ENCODE measurements at regions not wholly inside any gene's neighbourhood (a gene's known extent, or its start where the extent isn't known, plus 50 kb on each side); places are given as distances from the start of the nearest gene placed in this dataset.
"Not testable (repeated sequence)": the region's sequence is repeated elsewhere in the genome, so short reads cannot be mapped to it uniquely, and the experiment has no call there.

DNA sequence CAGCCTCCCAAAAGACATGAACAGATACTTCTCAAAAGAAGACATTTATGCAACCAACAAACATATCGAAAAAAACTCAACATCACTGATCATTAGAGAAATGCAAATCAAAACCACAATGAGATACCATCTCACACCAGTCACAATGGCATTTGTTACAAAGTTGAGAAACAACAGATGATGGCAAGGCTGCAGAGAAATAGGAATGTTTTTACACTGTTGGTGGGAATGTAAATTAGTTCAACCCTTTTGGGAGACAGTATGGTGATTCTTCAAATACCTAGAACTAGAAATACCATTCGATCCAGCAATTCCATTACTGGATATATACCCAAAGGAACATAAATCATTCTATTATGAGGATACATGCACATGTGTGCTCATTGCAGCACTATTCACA lies 1349.2 kb upstream of the GJE1 start:
- H3K4me1 ChIP-seq (ENCODE audit: control insufficient read depth in 1 of 2, extremely low read depth in 1 of 2, insufficient read depth in 2 of 2, low read length in 2 of 2); DNase-seq; H3K27me3 ChIP-seq (replicated peaks in 1 of 2; ENCODE audit: control insufficient read depth in 2 of 2, extremely low read depth in 1 of 2, insufficient read depth in 2 of 2, low read length in 1 of 2); H3K9me3 ChIP-seq; H3K27me3 Mint-ChIP-seq; H3K27ac Mint-ChIP-seq; H3K36me3 Mint-ChIP-seq; H3K4me3 ChIP-seq (ENCODE audit: control insufficient read depth in 1 of 2, extremely low read depth in 1 of 2, low read length in 1 of 2); POLR2A ChIA-PET; H3K27ac ChIP-seq (ENCODE audit: low read length); H3K4me1 Mint-ChIP-seq; H3K36me3 ChIP-seq (ENCODE audit: control insufficient read depth in 2 of 2, extremely low read depth in 1 of 2, insufficient read depth in 1 of 2, low read length in 1 of 2); H3K4me3 Mint-ChIP-seq; CTCF ChIA-PET; ATAC-seq (replicated peaks in 1 of 4); H3K9me3 Mint-ChIP-seq: not testable (repeated sequence)
- WGBS (ENCODE audit: insufficient coverage): no CpG with 5 or more reads among the region's 2 CpGs

DNA sequence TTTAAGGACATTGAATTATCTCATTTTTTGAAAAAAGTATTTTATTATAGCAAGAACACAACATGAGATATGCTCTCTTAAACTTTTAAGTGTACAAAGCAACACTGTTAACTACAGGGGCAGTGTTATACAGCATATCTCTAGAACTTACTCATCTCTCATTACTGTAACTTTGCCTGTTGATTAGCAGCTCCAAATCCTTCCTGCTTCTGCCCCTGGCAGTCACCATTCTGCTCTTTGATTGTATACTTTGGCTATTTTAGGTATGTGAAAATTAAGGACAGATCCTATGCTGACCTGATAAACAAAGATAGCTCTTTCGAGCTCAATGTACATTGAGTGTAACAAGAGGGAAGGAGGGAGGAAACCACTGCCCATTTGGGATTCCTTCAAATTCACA lies 1349.8 kb upstream of the GJE1 start:
- ATAC-seq (replicated peaks in 1 of 4) (no peak), DNase-seq (no peak)
- no peaks in the 10 kb centered on the region for H3K9me3 Mint-ChIP-seq
- Histone ChIP-seq H3K4me3 (ENCODE audit: control insufficient read depth in 1 of 2, extremely low read depth in 1 of 2, low read length in 1 of 2) (no peak overlapping the region), H3K9me3 (no peaks in the 10 kb centered on the region), H3K36me3 (ENCODE audit: control insufficient read depth in 2 of 2, extremely low read depth in 1 of 2, insufficient read depth in 1 of 2, low read length in 1 of 2) (no peaks in the 10 kb centered on the region), H3K4me1 (ENCODE audit: control insufficient read depth in 1 of 2, extremely low read depth in 1 of 2, insufficient read depth in 2 of 2, low read length in 2 of 2) (no peaks in the 10 kb centered on the region), H3K27me3 (replicated peaks in 1 of 2; ENCODE audit: control insufficient read depth in 2 of 2, extremely low read depth in 1 of 2, insufficient read depth in 2 of 2, low read length in 1 of 2) (no peaks in the 10 kb centered on the region), H3K27ac (ENCODE audit: low read length) (no peak overlapping the region)
- no peaks in the 10 kb centered on the region for H3K4me1 Mint-ChIP-seq
- WGBS (ENCODE audit: insufficient coverage): no CpG with 5 or more reads among the region's 1 CpG
- ChIA-PET CTCF (interaction anchor here in 1 of 2 donors (0.5 kb wide), 1 partner anchor 28 kb away, joined by 3 read pairs; no protein-coding TSS in a partner anchor), POLR2A (no interaction called here)
- no peak overlapping the region for H3K4me3 Mint-ChIP-seq
- no peaks in the 10 kb centered on the region for H3K27me3 Mint-ChIP-seq
- H3K27ac Mint-ChIP-seq: no peak overlapping the region
- H3K36me3 Mint-ChIP-seq: no peaks in the 10 kb centered on the region

DNA sequence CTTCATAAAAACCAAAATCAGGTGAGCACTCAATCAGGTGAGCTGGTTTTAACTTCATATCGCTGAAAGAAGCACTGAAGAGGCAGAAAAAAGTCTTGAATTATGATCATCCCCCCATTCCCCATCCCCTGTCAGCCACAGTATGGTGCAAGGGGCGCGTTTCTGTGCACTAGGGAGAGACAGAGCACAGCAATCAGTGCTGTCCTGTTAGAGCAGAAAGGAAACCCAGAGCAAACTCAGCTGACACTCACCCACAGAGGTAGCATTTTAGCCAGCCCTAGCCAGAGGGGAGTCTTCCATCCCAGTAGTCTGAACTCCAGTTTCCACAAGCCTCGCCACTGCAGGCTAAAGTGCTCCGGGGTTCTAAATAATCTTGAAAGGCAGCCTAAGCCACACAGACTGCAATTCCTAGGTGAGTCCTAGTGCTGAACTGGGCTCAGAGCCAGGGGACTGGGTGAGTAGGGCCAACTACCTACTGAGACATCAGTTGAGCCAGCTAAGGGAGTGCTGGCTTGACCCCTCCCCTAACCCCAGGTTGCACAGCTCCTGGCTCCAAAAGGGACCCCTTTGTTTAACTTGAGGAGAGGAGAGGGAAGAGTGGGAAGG lies 1352.6 kb upstream of the GJE1 start:
- H3K36me3 ChIP-seq (ENCODE audit: control insufficient read depth in 2 of 2, extremely low read depth in 1 of 2, insufficient read depth in 1 of 2, low read length in 1 of 2): no peaks in the 10 kb centered on the region
- Mint-ChIP-seq H3K9me3 (no peaks in the 10 kb centered on the region), H3K36me3 (no peaks in the 10 kb centered on the region), H3K27me3 (no peaks in the 10 kb centered on the region), H3K27ac (no peak overlapping the region), H3K4me1 (no peaks in the 10 kb centered on the region), H3K4me3 (no peak overlapping the region)
- H3K27ac ChIP-seq (ENCODE audit: low read length): no peak overlapping the region
- H3K4me1 ChIP-seq (ENCODE audit: control insufficient read depth in 1 of 2, extremely low read depth in 1 of 2, insufficient read depth in 2 of 2, low read length in 2 of 2): no peaks in the 10 kb centered on the region
- no peak overlapping the region for H3K4me3 ChIP-seq (ENCODE audit: control insufficient read depth in 1 of 2, extremely low read depth in 1 of 2, low read length in 1 of 2)
- 85% methylated on average over 3 of the region's 5 CpGs for WGBS (ENCODE audit: insufficient coverage)
- no peaks in the 10 kb centered on the region for H3K27me3 ChIP-seq (replicated peaks in 1 of 2; ENCODE audit: control insufficient read depth in 2 of 2, extremely low read depth in 1 of 2, insufficient read depth in 2 of 2, low read length in 1 of 2)
- CTCF ChIA-PET: interaction anchor here in 1 of 2 donors (0.6 kb wide), 1 partner anchor 781 kb away, joined by 3 read pairs; no protein-coding TSS in a partner anchor
- DNase-seq (no peak), ATAC-seq (replicated peaks in 1 of 4) (no peak)
- POLR2A ChIA-PET: no interaction called here
- H3K9me3 ChIP-seq: no peaks in the 10 kb centered on the region

DNA sequence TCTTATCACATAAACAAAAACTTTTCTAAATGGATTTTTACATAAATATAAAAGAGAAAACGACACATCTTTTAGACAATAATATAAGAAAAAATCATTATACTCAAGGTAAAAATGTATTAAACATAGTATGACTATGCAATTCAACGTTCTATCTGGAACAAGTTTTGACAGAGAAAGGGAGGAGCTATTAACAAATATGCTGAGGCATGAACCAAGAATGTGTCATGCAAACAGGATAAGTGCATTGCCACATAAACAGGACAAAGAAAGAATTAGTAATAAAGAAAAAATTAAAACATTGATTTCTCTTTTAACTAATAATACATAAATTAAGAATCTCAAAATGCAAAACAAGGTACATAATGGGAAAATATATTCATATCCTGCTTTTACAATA lies 1353.4 kb upstream of the GJE1 start:
- Histone ChIP-seq H3K36me3 (ENCODE audit: control insufficient read depth in 2 of 2, extremely low read depth in 1 of 2, insufficient read depth in 1 of 2, low read length in 1 of 2) (no peaks in the 10 kb centered on the region), H3K9me3 (no peaks in the 10 kb centered on the region), H3K27me3 (replicated peaks in 1 of 2; ENCODE audit: control insufficient read depth in 2 of 2, extremely low read depth in 1 of 2, insufficient read depth in 2 of 2, low read length in 1 of 2) (no peaks in the 10 kb centered on the region), H3K27ac (ENCODE audit: low read length) (no peak overlapping the region), H3K4me1 (ENCODE audit: control insufficient read depth in 1 of 2, extremely low read depth in 1 of 2, insufficient read depth in 2 of 2, low read length in 2 of 2) (no peaks in the 10 kb centered on the region), H3K4me3 (ENCODE audit: control insufficient read depth in 1 of 2, extremely low read depth in 1 of 2, low read length in 1 of 2) (no peak overlapping the region)
- Mint-ChIP-seq H3K27me3 (no peaks in the 10 kb centered on the region), H3K36me3 (no peaks in the 10 kb centered on the region), H3K4me1 (no peaks in the 10 kb centered on the region), H3K4me3 (no peak overlapping the region), H3K9me3 (no peaks in the 10 kb centered on the region), H3K27ac (no peak overlapping the region)
- no peak for ATAC-seq (replicated peaks in 1 of 4)
- WGBS (ENCODE audit: insufficient coverage): no CpG with 5 or more reads among the region's 2 CpGs
- CTCF ChIA-PET: no interaction called here
- POLR2A ChIA-PET: no interaction called here
- no peak for DNase-seq

DNA sequence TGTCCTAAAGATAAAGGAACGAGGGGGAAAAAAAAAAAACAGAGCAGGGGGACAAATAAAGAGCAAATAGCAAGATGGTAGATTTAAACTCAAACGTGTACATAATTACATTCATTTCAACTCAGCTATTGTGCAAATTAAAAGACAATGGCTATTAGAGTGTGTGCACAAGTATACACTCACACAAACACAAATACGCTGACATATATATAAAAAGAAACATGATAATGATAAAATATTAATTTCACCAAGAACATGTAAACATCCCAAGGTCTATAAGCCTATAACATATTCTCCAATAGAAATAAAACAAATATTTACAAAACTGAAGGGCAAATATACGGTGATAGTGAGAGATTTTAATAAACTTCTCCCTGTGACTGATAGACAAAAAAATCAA lies 1354.9 kb upstream of the GJE1 start:
- ChIA-PET POLR2A (no interaction called here), CTCF (no interaction called here)
- no peaks in the 10 kb centered on the region for H3K4me1 ChIP-seq (ENCODE audit: control insufficient read depth in 1 of 2, extremely low read depth in 1 of 2, insufficient read depth in 2 of 2, low read length in 2 of 2)
- no peak overlapping the region for H3K4me3 Mint-ChIP-seq
- H3K4me3 ChIP-seq (ENCODE audit: control insufficient read depth in 1 of 2, extremely low read depth in 1 of 2, low read length in 1 of 2): no peak overlapping the region
- no peaks in the 10 kb centered on the region for H3K4me1 Mint-ChIP-seq
- H3K27ac Mint-ChIP-seq: no peak overlapping the region
- H3K36me3 Mint-ChIP-seq: no peaks in the 10 kb centered on the region
- H3K27me3 Mint-ChIP-seq: no peaks in the 10 kb centered on the region
- no peaks in the 10 kb centered on the region for H3K9me3 ChIP-seq
- ATAC-seq (replicated peaks in 1 of 4): no peak
- no peaks in the 10 kb centered on the region for H3K9me3 Mint-ChIP-seq
- H3K36me3 ChIP-seq (ENCODE audit: control insufficient read depth in 2 of 2, extremely low read depth in 1 of 2, insufficient read depth in 1 of 2, low read length in 1 of 2): no peaks in the 10 kb centered on the region
- no peak overlapping the region for H3K27ac ChIP-seq (ENCODE audit: low read length)
- WGBS (ENCODE audit: insufficient coverage): no CpG with 5 or more reads among the region's 4 CpGs
- DNase-seq: no peak
- H3K27me3 ChIP-seq (replicated peaks in 1 of 2; ENCODE audit: control insufficient read depth in 2 of 2, extremely low read depth in 1 of 2, insufficient read depth in 2 of 2, low read length in 1 of 2): no peaks in the 10 kb centered on the region

DNA sequence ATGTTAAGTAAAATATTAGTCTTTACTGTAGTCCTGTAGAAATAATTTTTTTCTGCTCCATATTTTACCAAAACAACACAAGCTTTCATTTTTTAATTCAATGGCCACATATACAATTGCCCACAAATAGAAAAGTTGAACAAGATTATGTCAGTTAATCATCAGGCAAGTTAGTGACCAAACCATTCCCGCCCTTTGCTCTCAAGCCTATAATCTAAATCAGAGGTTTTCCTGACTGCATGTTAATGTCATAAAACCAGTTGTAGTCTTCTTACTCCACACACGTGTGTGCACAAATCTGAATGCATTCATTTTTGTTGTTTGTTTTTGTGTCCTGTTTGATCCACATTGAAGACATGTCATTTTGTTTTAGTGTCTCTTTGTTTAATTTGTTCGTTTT lies 1357.7 kb upstream of the GJE1 start:
- Mint-ChIP-seq H3K27ac (no peak overlapping the region), H3K4me1 (no peaks in the 10 kb centered on the region), H3K36me3 (no peaks in the 10 kb centered on the region), H3K9me3 (peaks cover 0 to 4% (median 2%) of the 10 kb centered on the region in 3 donors), H3K4me3 (no peak overlapping the region), H3K27me3 (no peaks in the 10 kb centered on the region)
- H3K36me3 ChIP-seq (ENCODE audit: control insufficient read depth in 2 of 2, extremely low read depth in 1 of 2, insufficient read depth in 1 of 2, low read length in 1 of 2): no peaks in the 10 kb centered on the region
- CTCF ChIA-PET: no interaction called here
- no peaks in the 10 kb centered on the region for H3K9me3 ChIP-seq
- DNase-seq: no peak
- WGBS (ENCODE audit: insufficient coverage): no CpG with 5 or more reads among the region's 3 CpGs
- H3K27ac ChIP-seq (ENCODE audit: low read length): no peak overlapping the region
- no peaks in the 10 kb centered on the region for H3K4me1 ChIP-seq (ENCODE audit: control insufficient read depth in 1 of 2, extremely low read depth in 1 of 2, insufficient read depth in 2 of 2, low read length in 2 of 2)
- ATAC-seq (replicated peaks in 1 of 4): no peak
- POLR2A ChIA-PET: no interaction called here
- no peak overlapping the region for H3K4me3 ChIP-seq (ENCODE audit: control insufficient read depth in 1 of 2, extremely low read depth in 1 of 2, low read length in 1 of 2)
- no peaks in the 10 kb centered on the region for H3K27me3 ChIP-seq (replicated peaks in 1 of 2; ENCODE audit: control insufficient read depth in 2 of 2, extremely low read depth in 1 of 2, insufficient read depth in 2 of 2, low read length in 1 of 2)

DNA sequence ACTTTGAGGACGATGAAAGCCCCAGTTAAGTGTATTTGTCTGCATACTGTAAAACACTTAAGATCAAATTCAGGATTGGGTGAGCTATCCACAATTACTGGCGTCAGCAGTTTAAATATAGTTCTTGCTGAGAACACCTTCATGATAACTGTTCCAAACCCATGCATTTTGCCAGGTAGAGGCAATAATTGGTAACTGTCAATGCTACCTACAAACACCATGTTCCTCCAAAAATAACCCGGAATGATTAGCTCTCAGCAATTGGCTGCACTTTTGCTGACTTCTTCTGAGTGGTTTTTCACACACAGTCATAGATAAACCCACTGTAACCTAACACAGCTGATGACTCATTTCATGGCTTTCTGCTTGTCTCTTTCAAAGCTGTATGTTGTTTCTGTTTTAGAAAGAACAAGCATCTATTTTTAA lies 1358.6 kb upstream of the GJE1 start:
- 60% methylated on average over 3 of the region's 3 CpGs for whole genome bisulfite sequencing (ENCODE audit: insufficient coverage)
- Mint-ChIP-seq H3K4me1 (no peaks in the 10 kb centered on the region), H3K36me3 (no peaks in the 10 kb centered on the region), H3K4me3 (no peak overlapping the region), H3K27ac (no peak overlapping the region), H3K9me3 (peaks cover 0 to 4% (median 2%) of the 10 kb centered on the region in 3 donors), H3K27me3 (no peaks in the 10 kb centered on the region)
- H3K27me3 ChIP-seq (replicated peaks in 1 of 2; ENCODE audit: control insufficient read depth in 2 of 2, extremely low read depth in 1 of 2, insufficient read depth in 2 of 2, low read length in 1 of 2): no peaks in the 10 kb centered on the region
- POLR2A ChIA-PET: no interaction called here
- no peak for DNase-seq
- no peaks in the 10 kb centered on the region for H3K36me3 ChIP-seq (ENCODE audit: control insufficient read depth in 2 of 2, extremely low read depth in 1 of 2, insufficient read depth in 1 of 2, low read length in 1 of 2)
- no peak overlapping the region for H3K4me3 ChIP-seq (ENCODE audit: control insufficient read depth in 1 of 2, extremely low read depth in 1 of 2, low read length in 1 of 2)
- H3K4me1 ChIP-seq (ENCODE audit: control insufficient read depth in 1 of 2, extremely low read depth in 1 of 2, insufficient read depth in 2 of 2, low read length in 2 of 2): no peaks in the 10 kb centered on the region
- ATAC-seq (replicated peaks in 1 of 4): no peak
- no peak overlapping the region for H3K27ac ChIP-seq (ENCODE audit: low read length)
- no peaks in the 10 kb centered on the region for H3K9me3 ChIP-seq
- CTCF ChIA-PET: no interaction called here

All from T-cell (primary cell).